ENCODE measurements at regions not wholly inside any gene's neighbourhood (a gene's known extent, or its start where the extent isn't known, plus 50 kb on each side); places are given as distances from the start of the nearest gene placed in this dataset.
A peak's percentile ranks its signal among the peaks of the same experiment; 100 is the strongest.

DNA sequence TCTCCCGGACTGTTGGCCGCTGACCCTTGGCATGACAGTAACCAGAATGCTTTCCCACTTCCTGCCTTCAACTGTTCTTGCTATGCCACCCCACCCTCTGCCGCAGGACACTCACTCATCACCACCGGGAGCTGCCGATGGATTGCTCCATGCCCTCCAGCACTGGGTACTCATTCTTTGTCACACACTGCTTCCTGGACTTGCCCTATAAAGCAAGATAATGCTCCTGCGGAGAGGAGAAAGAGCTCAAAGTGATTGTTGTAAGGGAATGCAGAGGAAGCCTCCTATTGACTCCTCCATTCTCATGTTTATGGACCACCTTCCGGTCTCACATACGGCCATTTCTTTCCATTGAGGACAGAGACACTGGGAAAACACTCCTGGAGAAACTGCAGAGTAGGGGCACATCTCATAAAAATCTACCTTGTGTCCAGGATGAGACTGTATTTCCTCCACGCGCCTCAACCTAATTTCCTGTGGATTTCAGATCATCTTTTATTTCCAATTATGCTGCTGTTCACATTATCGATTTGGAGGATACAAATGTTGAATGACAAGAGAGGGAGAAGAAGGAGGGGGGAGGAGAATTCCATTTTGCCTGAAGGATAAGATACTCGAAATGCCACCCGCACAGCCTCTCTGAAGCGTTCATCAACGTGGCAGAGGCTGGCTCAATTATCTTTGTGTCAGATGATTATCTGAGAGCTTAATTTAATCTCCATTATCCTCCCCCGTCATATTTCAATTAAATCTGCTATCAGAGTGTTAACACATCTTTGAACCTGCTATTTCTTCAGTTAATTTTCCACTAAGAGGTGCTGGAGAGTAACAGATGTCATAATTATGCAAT lies 486.1 kb upstream of the SALL1 start:
- TF ChIP-seq, protein P1, sequence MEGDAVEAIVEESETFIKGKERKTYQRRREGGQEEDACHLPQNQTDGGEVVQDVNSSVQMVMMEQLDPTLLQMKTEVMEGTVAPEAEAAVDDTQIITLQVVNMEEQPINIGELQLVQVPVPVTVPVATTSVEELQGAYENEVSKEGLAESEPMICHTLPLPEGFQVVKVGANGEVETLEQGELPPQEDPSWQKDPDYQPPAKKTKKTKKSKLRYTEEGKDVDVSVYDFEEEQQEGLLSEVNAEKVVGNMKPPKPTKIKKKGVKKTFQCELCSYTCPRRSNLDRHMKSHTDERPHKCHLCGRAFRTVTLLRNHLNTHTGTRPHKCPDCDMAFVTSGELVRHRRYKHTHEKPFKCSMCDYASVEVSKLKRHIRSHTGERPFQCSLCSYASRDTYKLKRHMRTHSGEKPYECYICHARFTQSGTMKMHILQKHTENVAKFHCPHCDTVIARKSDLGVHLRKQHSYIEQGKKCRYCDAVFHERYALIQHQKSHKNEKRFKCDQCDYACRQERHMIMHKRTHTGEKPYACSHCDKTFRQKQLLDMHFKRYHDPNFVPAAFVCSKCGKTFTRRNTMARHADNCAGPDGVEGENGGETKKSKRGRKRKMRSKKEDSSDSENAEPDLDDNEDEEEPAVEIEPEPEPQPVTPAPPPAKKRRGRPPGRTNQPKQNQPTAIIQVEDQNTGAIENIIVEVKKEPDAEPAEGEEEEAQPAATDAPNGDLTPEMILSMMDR (IDR thresholded peaks at IDR 0.05; ENCODE audit: insufficient read depth, low read depth, low read length, missing control alignments): no peak
- H3K4me3 ChIP-seq (ENCODE audit: low read length): no peak overlapping the region
- peak; percentile 95 for DNase-seq (ENCODE audit: low read depth)

DNA sequence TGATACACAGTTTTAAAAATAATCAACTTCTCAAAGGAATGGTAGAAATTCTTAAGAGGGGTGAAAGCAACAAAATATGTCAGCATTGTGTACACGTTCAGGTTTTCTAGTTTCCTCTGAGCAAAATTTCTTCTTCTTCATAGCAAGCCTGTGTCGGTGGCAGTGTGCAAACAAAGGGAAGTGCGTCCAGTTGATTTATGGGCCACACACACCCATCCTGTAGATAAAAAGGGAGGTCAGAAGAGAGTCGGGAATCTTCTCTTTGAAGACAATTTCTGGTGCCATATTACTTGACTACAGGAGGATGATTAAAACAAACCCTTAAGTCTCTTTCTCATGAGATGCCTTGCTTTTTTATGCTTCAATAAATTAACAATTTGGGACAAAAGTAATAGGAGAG lies 484.1 kb upstream of the SALL1 start:
- TF ChIP-seq, protein P1 (IDR thresholded peaks at IDR 0.05; ENCODE audit: insufficient read depth, low read depth, low read length, missing control alignments): no peak
- DNase-seq (ENCODE audit: low read depth): no peak
- no peak overlapping the region for H3K4me3 ChIP-seq (ENCODE audit: low read length)

DNA sequence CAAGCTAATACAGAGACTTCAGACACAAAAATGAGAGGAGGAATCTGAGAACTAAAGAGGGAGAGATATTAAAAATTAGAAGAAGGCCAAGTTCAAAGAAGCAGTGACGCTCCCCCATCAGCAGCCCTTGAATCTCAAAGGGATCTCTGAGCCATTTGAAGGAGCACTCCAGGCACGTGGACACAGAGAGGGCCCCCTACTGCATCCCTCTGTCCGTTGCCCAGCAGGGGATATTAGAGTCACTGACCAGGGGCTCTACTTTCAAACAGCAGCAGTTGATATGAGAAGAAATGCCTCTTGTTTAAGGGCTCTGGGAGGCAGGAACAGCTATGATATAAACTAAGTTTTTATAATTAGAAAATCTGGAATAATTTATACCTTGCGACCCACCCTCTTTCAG lies 479.0 kb upstream of the SALL1 start:
- TF ChIP-seq, protein P1 (IDR thresholded peaks at IDR 0.05; ENCODE audit: insufficient read depth, low read depth, low read length, missing control alignments): no peak
- H3K4me3 ChIP-seq (ENCODE audit: low read length): no peak overlapping the region
- DNase-seq (ENCODE audit: low read depth): no peak

DNA sequence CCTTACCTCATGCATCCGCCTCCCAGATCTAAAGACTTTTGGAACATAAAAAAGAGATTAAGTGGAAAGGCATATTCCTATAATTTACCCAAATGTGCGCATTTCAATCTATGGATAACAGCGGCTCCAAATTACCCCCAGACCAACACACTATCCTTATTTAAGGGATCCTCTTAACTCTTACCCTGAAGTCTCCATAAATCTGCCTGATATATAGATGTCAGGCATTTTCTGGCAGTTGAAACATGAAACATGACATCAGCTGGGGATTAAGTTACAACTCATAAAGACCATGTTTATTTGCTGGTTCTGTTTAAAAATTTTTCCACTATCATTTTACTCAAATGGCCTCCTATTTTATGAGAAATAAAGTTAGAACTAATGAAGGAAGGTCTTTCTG lies 478.5 kb upstream of the SALL1 start:
- TF ChIP-seq, protein P1 (IDR thresholded peaks at IDR 0.05; ENCODE audit: insufficient read depth, low read depth, low read length, missing control alignments): no peak
- DNase-seq (ENCODE audit: low read depth): no peak
- H3K4me3 ChIP-seq (ENCODE audit: low read length): no peak overlapping the region

DNA sequence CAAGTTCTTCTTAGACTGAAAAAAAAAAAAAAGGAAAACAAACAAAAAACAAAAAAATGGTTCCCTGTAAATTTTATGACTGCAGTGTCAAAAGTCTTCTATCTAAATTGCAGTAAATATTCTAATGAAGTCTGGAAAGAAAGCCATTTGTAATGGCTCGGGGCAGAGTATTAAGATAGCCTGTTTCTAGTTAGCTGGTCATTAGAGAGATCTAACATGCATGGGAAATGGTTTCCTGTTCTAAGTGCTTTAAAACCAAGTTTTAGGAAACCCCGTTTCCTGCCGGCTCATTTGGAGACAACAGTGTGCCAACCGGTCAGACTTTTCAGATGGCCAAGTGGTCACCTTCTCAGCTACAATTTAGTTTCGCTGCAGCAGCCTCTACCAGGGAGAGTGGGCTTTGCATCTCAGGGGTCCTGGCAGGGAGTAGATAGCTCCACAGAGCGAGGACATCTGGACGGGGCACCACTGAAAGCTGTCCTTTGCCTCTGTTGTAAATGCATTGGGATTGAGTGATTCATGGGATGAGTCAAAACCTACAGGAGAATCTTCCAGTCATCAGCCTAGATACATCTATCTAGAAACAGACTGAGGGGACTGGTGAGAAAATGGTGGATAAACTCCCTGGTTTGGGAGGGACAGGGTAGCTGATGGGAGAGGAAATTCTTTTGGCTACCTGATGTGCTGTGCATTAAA lies 473.2 kb upstream of the SALL1 start:
- peak; percentile 55 for DNase-seq (ENCODE audit: low read depth)
- H3K4me3 ChIP-seq (ENCODE audit: low read length): no peak overlapping the region
- TF ChIP-seq, protein P1 (IDR thresholded peaks at IDR 0.05; ENCODE audit: insufficient read depth, low read depth, low read length, missing control alignments): no peak

DNA sequence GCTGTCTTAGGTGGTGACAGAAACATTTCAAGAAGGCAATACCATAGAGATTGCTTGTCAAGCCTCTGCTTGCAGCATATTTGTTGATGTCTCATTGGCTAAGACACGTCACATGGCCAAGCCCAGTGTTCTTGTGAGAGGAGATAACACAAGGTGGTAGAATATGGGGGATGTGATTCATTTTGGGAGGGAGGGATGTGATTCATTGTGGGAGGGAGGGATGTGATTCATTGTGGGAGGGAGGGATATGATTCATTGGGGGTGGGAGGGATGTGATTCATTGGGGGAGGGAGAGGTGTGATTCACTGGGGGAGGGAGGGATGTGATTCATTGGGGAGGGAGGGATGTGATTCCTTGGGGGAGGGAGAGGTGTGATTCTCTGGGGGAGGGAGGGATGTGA lies 470.5 kb upstream of the SALL1 start:
- TF ChIP-seq, protein P1 (IDR thresholded peaks at IDR 0.05; ENCODE audit: insufficient read depth, low read depth, low read length, missing control alignments): no peak
- peak; percentile 29 for DNase-seq (ENCODE audit: low read depth)
- H3K4me3 ChIP-seq (ENCODE audit: low read length): no peak overlapping the region

All from epithelial cell of esophagus (primary cell).